VCaP (cell line): ENCODE measurements at regions not wholly inside any gene's neighbourhood (a gene's known extent, or its start where the extent isn't known, plus 50 kb on each side); places are given as distances from the start of the nearest gene placed in this dataset.

Experiments used
- H3K27ac ChIP-seq: fragments of 450-650 bp; 2 replicates; pipeline ENCODE4 v1.5.1; 2017
- CTCF ChIP-seq: fragments of 450-650 bp; conservative IDR thresholded peaks from 2 replicates; pipeline ENCODE4 v1.5.1; 2017; ENCODE audit warnings: mild to moderate bottlenecking, moderate library complexity

GRCh38 chr2:158049129-158049855 is 52.4 kb upstream of the UPP2 start:
- no peak for TF ChIP-seq CTCF
- no peak overlapping the region for H3K27ac ChIP-seq

DNA sequence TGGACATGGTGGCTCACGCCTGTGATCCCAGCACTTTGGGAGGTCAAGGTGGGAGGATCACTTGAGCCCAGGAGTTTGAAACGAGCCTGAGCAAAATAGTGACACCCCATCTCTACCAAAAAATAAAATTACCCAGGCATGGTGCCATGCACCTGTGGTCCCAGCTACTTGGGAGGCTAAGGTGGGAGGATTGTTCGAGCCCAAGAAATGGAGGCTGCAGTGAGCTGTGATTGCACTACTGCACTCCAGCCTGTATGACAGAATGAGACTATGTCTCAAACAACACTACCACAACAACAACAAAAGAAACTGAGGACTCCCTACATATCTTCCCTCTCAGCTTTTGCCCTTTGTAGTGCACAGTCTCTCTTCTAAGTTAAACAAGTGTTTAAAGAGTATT is 53.3 kb upstream of the UPP2 start:
- TF ChIP-seq CTCF: no peak
- no peak overlapping the region for H3K27ac ChIP-seq

GRCh38 chr2:158047156-158047611 is 54.5 kb upstream of the UPP2 start:
- H3K27ac ChIP-seq: no peak overlapping the region
- TF ChIP-seq CTCF: no peak

GRCh38 chr2:158046121-158046880 is 55.4 kb upstream of the UPP2 start:
- no peak for TF ChIP-seq CTCF
- no peak overlapping the region for H3K27ac ChIP-seq

GRCh38 chr2:158045362-158045761 is 56.3 kb upstream of the UPP2 start:
- no peak overlapping the region for H3K27ac ChIP-seq
- TF ChIP-seq CTCF: no peak

DNA sequence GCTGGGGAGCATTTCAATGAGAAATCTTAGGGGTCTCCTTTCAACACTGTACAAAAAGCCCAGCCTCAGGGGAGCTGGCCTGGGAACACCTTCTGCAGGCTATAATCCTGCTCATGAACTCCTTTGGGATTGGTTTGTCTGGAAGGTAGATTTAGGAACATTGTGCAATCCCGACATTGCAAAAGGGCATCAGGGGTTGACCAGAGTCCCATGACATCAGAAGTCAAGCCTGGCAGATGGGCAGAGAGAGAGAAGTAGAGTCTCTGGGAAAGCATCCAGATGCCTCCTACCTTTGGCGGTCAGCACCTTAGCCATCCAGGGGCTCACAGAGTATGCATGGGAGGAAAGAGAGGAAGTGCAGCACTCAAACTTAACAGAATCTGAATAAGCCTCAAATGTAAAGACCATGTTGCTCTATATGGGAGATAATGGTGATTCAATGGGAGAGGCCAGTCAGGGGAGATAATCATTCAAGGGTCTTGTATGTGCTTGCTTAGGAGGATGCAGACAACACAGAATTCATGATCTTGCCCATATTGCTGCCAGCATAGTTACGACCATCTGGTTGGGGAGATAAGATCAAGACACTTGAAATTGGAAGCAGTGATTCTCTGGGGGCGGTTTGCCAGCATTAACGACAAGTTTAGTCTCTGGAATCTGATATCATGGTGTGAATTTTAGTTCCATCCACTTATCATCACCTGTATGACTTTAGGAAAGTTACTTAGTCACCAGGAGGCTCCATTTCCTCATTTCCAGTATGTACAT is 58.3 kb upstream of the UPP2 start:
- H3K27ac ChIP-seq: no peak overlapping the region
- TF ChIP-seq CTCF: no peak

GRCh38 chr2:158042666-158043065 is 59.0 kb upstream of the UPP2 start:
- no peak overlapping the region for H3K27ac ChIP-seq
- no peak for TF ChIP-seq CTCF
